GM12878 (cell line): ENCODE measurements at regions not wholly inside any gene's neighbourhood (a gene's known extent, or its start where the extent isn't known, plus 50 kb on each side); places are given as distances from the start of the nearest gene placed in this dataset.

Experiments used
- ATAC-seq: fragments of 200-7000 bp; cut with Tn5 transposase; 3 replicates; pipeline ENCODE4 v1.9.1; 2020; ENCODE audit warnings: mild to moderate bottlenecking, moderate library complexity
- BruUV-seq: library from RNA; stranded (reverse); fragments of 400-500 nt; replicated peaks from 2 replicates; lab custom pipeline; 2021; lab: Mats Ljungman, UMichigan
- CTCF ChIA-PET: fragments of 300-600 bp; sonication (Branson Sonifier 250); formaldehyde crosslinking; extraction: SDS; loops from one replicate; lab custom pipeline; 2021; ENCODE audit warnings: inconsistent platforms; lab: Yijun Ruan, JAX
- POLR2A ChIA-PET: fragments of 350-600 bp; formaldehyde crosslinking; extraction: SDS; loops from one replicate; lab custom pipeline; 2021; ENCODE audit warnings: inconsistent platforms; lab: Charles Lee
- RAD21 ChIA-PET: fragments of 300-600 bp; sonication (Branson Sonifier 250); formaldehyde crosslinking; loops from one replicate; lab custom pipeline; 2023; ENCODE audit warnings: antibody characterized with exemption; ENCODE audit not compliant: unreplicated experiment; lab: Charles Lee
- SMC1A ChIA-PET: fragments of 300-600 bp; sonication (Branson Sonifier 250); formaldehyde crosslinking; loops from one replicate; lab custom pipeline; 2023; ENCODE audit not compliant: unreplicated experiment, uncharacterized antibody; lab: Charles Lee
- DNase-seq: peaks from one replicate; pipeline ENCODE4 v3.0.0-alpha.2; 2011; ENCODE audit warnings: low read depth, low spot score
- FAIRE-seq: peaks from 3 replicates; lab custom pipeline; 2011; peaks lifted over from hg19 to GRCh38; lab: Jason Lieb, UNC
- H2AFZ ChIP-seq: 2 replicates; pipeline ENCODE4 v1.6.0; 2011; ENCODE audit warnings: low read depth, low read length, control low read depth; ENCODE audit not compliant: control insufficient read depth
- H3K27ac ChIP-seq: 2 replicates; pipeline ENCODE4 v1.5.1; 2011; ENCODE audit warnings: control low read depth; ENCODE audit not compliant: control insufficient read depth, insufficient read depth
- H3K27me3 ChIP-seq, 2 experiments: replicated peaks in 1 of 2; 2 replicates each; pipeline versions ENCODE4 v1.6.0 to v1.6.1; 2011; ENCODE audit warnings: low read length in 1 of 2; ENCODE audit not compliant: control insufficient read depth in 2 of 2, insufficient read depth in 2 of 2
- H3K36me3 ChIP-seq, 2 experiments: 2 replicates each; pipeline ENCODE4 v1.5.1; 2011; ENCODE audit warnings: low read length in 1 of 2; ENCODE audit not compliant: control insufficient read depth in 2 of 2, insufficient read depth in 2 of 2
- H3K4me1 ChIP-seq: 2 replicates; pipeline ENCODE4 v1.6.1; 2011; ENCODE audit warnings: mild to moderate bottlenecking, low read length, moderate library complexity, mixed read lengths; ENCODE audit not compliant: control insufficient read depth, insufficient read depth
- H3K4me2 ChIP-seq: 2 replicates; pipeline ENCODE4 v1.6.0; 2011; ENCODE audit warnings: control low read depth; ENCODE audit not compliant: control insufficient read depth, insufficient read depth
- H3K4me3 ChIP-seq: fragments of 200-600 bp; sonication (generic); 2 replicates; pipeline ENCODE4 v1.5.1; 2016
- H3K79me2 ChIP-seq: 2 replicates; pipeline ENCODE4 v1.6.0; 2011; ENCODE audit warnings: low read length; ENCODE audit not compliant: control insufficient read depth, insufficient read depth
- H3K9ac ChIP-seq: 2 replicates; pipeline ENCODE4 v1.8.0; 2011; ENCODE audit warnings: low read length, control low read depth, mixed read lengths; ENCODE audit not compliant: control insufficient read depth, insufficient read depth
- H3K9me3 ChIP-seq: replicated peaks from 3 replicates; pipeline ENCODE4 v1.5.1; 2011; ENCODE audit warnings: mild to moderate bottlenecking, low read length; ENCODE audit not compliant: control insufficient read depth, insufficient read depth
- H4K20me1 ChIP-seq: 2 replicates; pipeline ENCODE4 v1.6.0; 2011; ENCODE audit not compliant: control insufficient read depth, insufficient read depth
- DPF2 ChIP-seq: fragments of 450-650 bp; IDR thresholded peaks from 2 replicates; pipeline ENCODE4 v1.6.1; 2017; ENCODE audit warnings: mild to moderate bottlenecking
- FOS ChIP-seq: IDR thresholded peaks from 3 replicates; pipeline ENCODE4 v1.6.1; 2011; ENCODE audit warnings: borderline replicate concordance; ENCODE audit not compliant: insufficient read length; ENCODE audit errors: extremely low read depth
- MEF2A ChIP-seq: IDR thresholded peaks from 2 replicates; pipeline ENCODE4 v1.6.1; 2011; ENCODE audit warnings: low read depth, mild to moderate bottlenecking, low read length, moderate library complexity; ENCODE audit not compliant: insufficient read depth
- MXI1 ChIP-seq: fragments of 150-350 bp; IDR thresholded peaks from 2 replicates; pipeline ENCODE4 v1.6.1; 2011; ENCODE audit warnings: low read depth, mild to moderate bottlenecking, inconsistent platforms, low read length, improper control_type of control experiment
- MYB ChIP-seq: fragments of 150-350 bp; IDR thresholded peaks from 2 replicates; pipeline ENCODE4 v1.6.1; 2014; ENCODE audit warnings: mild to moderate bottlenecking, low read depth, low read length, borderline replicate concordance
- NR2C1 ChIP-seq: fragments of 450-650 bp; IDR thresholded peaks from 2 replicates; pipeline ENCODE4 v1.6.1; 2017; ENCODE audit warnings: antibody characterized with exemption, mild to moderate bottlenecking, moderate library complexity
- SRF ChIP-seq, 2 experiments: IDR thresholded peaks; 2 replicates each; pipeline ENCODE4 v1.6.1; 2011; ENCODE audit warnings: low read depth in 2 of 2, low read length in 2 of 2, mild to moderate bottlenecking in 1 of 2, moderate library complexity in 1 of 2
- STAT1 ChIP-seq: fragments of 450-650 bp; conservative IDR thresholded peaks from 2 replicates; pipeline ENCODE4 v1.6.1; 2014; ENCODE audit warnings: antibody characterized with exemption, mild to moderate bottlenecking
- SUPT20H ChIP-seq: IDR thresholded peaks from 2 replicates; pipeline ENCODE4 v1.6.1; 2011; ENCODE audit warnings: low read depth, mild to moderate bottlenecking, low read length, moderate library complexity, borderline replicate concordance; ENCODE audit not compliant: control insufficient read depth
- SUZ12 ChIP-seq: fragments of 200-600 bp; sonication (generic); IDR thresholded peaks from one replicate; pipeline ENCODE4 v1.6.1; 2018; ENCODE audit warnings: antibody characterized with exemption, mild to moderate bottlenecking; ENCODE audit not compliant: unreplicated experiment
- TARDBP ChIP-seq: IDR thresholded peaks from 2 replicates; pipeline ENCODE4 v1.6.1; 2016; ENCODE audit warnings: borderline replicate concordance
- ZBED1 ChIP-seq: IDR thresholded peaks from 2 replicates; pipeline ENCODE4 v1.6.1; 2016; ENCODE audit warnings: borderline replicate concordance
- ZBTB40 ChIP-seq: fragments of 450-650 bp; IDR thresholded peaks from 2 replicates; pipeline ENCODE4 v1.6.1; 2016; ENCODE audit warnings: mild to moderate bottlenecking, moderate library complexity, borderline replicate concordance
- ZNF622 ChIP-seq: fragments of 450-650 bp; IDR thresholded peaks from 2 replicates; pipeline ENCODE4 v1.6.1; 2017; ENCODE audit warnings: mild to moderate bottlenecking, inconsistent platforms
- WGBS: methylation state at CpG from one replicate; pipeline ENCODE4 v1.1.6; 2016; ENCODE audit warnings: low lambda C conversion rate; ENCODE audit not compliant: insufficient replicate concordance, insufficient coverage; ENCODE audit errors: missing lambda C conversion rate; 5-methylcytosine and 5-hydroxymethylcytosine counted together
- in situ Hi-C: fragments of 300-500 bp; cut with MboI; formaldehyde crosslinking; loops from 9 replicates; pipeline ENCODE4 v1.14.3; 2018; ENCODE audit warnings: mixed read lengths
- intact Hi-C: fragments of 100-400 bp; cut with micrococcal nuclease; formaldehyde crosslinking; loops from one replicate; pipeline ENCODE4 v1.14.2; 2022; ENCODE audit not compliant: unreplicated experiment

GRCh38 chr3:94587291-94587690, 524.4 kb downstream of the NSUN3 start:
- no peak overlapping the region for H3K27ac ChIP-seq
- 42% methylated on average over 3 of the region's 3 CpGs for WGBS
- POLR2A ChIA-PET, result no interaction called here
- in situ Hi-C loops, result no loop called here
- no peak for ATAC-seq
- no peak for FAIRE-seq
- H3K4me3 ChIP-seq, result no peak overlapping the region
- no TSS peak for BruUV-seq
- TF ChIP-seq MYB (no peak), FOS (no peak), ZBED1 (no peak), SUZ12 (no peak), NR2C1 (no peak), TARDBP (no peak), STAT1 (no peak), DPF2 (no peak)
- TF ChIP-seq, all 136 proteins: peak for 0
- H3K4me2 ChIP-seq, result no peak overlapping the region
- ChIA-PET SMC1A (no interaction called here), RAD21 (no interaction called here), CTCF (no interaction called here)
- H3K79me2 ChIP-seq, result no peaks in the 10 kb centered on the region
- no peaks in the 10 kb centered on the region for H3K4me1 ChIP-seq
- no peaks in the 10 kb centered on the region for H3K27me3 ChIP-seq
- intact Hi-C loops, result no loop called here
- H3K9ac ChIP-seq, result no peak overlapping the region
- no peaks in the 10 kb centered on the region for H4K20me1 ChIP-seq
- no peaks in the 10 kb centered on the region for H3K9me3 ChIP-seq
- H3K36me3 ChIP-seq, result no peaks in the 10 kb centered on the region
- H2AFZ ChIP-seq, result no peak overlapping the region
- no peak for DNase-seq

- ChIA-PET SMC1A (no interaction called here), RAD21 (no interaction called here), CTCF (no interaction called here), POLR2A (no interaction called here)
- no peak overlapping the region for H3K9ac ChIP-seq
- no peaks in the 10 kb centered on the region for H3K4me1 ChIP-seq
- H2AFZ ChIP-seq, result no peak overlapping the region
- H3K4me2 ChIP-seq, result no peak overlapping the region
- ATAC-seq (no peak), FAIRE-seq (no peak), DNase-seq (no peak)
- no TSS peak for BruUV-seq
- WGBS, result 100% methylated on average over 1 of the region's 1 CpG
- H3K4me3 ChIP-seq, result no peak overlapping the region
- H3K79me2 ChIP-seq, result no peaks in the 10 kb centered on the region
- intact Hi-C loops (no loop called here), in situ Hi-C loops (no loop called here)
- no peaks in the 10 kb centered on the region for H3K9me3 ChIP-seq
- no peaks in the 10 kb centered on the region for H3K36me3 ChIP-seq
- H3K27me3 ChIP-seq, result no peaks in the 10 kb centered on the region
- H3K27ac ChIP-seq, result no peak overlapping the region
- no peaks in the 10 kb centered on the region for H4K20me1 ChIP-seq
- no peak for TF ChIP-seq ZBTB40
- no peak for TF ChIP-seq MXI1
- TF ChIP-seq SRF (IDR thresholded peaks at IDR 0.05; ENCODE audit: low read depth in 2 of 2, low read length in 2 of 2), result no peak
- no peak for TF ChIP-seq ZNF622
- TF ChIP-seq SUPT20H, result no peak
- TF ChIP-seq SUZ12, result no peak
- no peak for TF ChIP-seq MEF2A
Measured at GRCh38 chr3:94593526-94594150, 530.8 kb downstream of the NSUN3 start.
